HCT116 (cell line): ENCODE measurements at regions not wholly inside any gene's neighbourhood (a gene's known extent, or its start where the extent isn't known, plus 50 kb on each side); places are given as distances from the start of the nearest gene placed in this dataset.

Experiments used
- EZH2 ChIP-seq: fragments of 200-600 bp; sonication (generic); IDR thresholded peaks from 2 replicates; pipeline ENCODE4 v1.6.1; 2017; ENCODE audit warnings: antibody characterized with exemption, mixed run types
- POLR2A ChIP-seq: IDR thresholded peaks from 2 replicates; pipeline ENCODE4 v1.7.0; 2011; ENCODE audit warnings: borderline replicate concordance; ENCODE audit not compliant: insufficient read depth, insufficient read length; ENCODE audit errors: extremely low read depth
- POLR2AphosphoS5 ChIP-seq: IDR thresholded peaks from 2 replicates; pipeline ENCODE4 v1.6.1; 2011; ENCODE audit warnings: mild to moderate bottlenecking, low read depth, low read length, moderate library complexity
- SIN3A ChIP-seq: IDR thresholded peaks from 2 replicates; pipeline ENCODE4 v1.6.1; 2012; ENCODE audit warnings: low read depth
- SP1 ChIP-seq: IDR thresholded peaks from 2 replicates; pipeline ENCODE4 v1.6.1; 2012; ENCODE audit warnings: low read depth
- SRF ChIP-seq: IDR thresholded peaks from 2 replicates; pipeline ENCODE4 v1.6.1; 2012; ENCODE audit warnings: low read depth
- TF ChIP-seq, protein P1 (sequence below), 3 experiments: fragments of 200-600 bp in 1 of 3; sonication (generic) in 1 of 3; IDR thresholded peaks in 2 of 3; conservative IDR thresholded peaks in 1 of 3; 2 replicates each; pipeline ENCODE4 v1.5.1; 2012 to 2017; ENCODE audit warnings: low read depth in 2 of 3, low read length in 2 of 3, antibody characterized with exemption in 1 of 3, borderline replicate concordance in 1 of 3, control low read depth in 1 of 3, mild to moderate bottlenecking in 1 of 3, mixed read lengths in 1 of 3, mixed run types in 1 of 3, moderate library complexity in 1 of 3; ENCODE audit not compliant: insufficient read depth in 1 of 3
- TF ChIP-seq, protein P2 (sequence below): IDR thresholded peaks from 2 replicates; pipeline ENCODE4 v1.6.1; 2012
- TF ChIP-seq, protein P3 (sequence below): IDR thresholded peaks from 2 replicates; pipeline ENCODE4 v1.6.1; 2012; ENCODE audit warnings: low read depth

DNA sequence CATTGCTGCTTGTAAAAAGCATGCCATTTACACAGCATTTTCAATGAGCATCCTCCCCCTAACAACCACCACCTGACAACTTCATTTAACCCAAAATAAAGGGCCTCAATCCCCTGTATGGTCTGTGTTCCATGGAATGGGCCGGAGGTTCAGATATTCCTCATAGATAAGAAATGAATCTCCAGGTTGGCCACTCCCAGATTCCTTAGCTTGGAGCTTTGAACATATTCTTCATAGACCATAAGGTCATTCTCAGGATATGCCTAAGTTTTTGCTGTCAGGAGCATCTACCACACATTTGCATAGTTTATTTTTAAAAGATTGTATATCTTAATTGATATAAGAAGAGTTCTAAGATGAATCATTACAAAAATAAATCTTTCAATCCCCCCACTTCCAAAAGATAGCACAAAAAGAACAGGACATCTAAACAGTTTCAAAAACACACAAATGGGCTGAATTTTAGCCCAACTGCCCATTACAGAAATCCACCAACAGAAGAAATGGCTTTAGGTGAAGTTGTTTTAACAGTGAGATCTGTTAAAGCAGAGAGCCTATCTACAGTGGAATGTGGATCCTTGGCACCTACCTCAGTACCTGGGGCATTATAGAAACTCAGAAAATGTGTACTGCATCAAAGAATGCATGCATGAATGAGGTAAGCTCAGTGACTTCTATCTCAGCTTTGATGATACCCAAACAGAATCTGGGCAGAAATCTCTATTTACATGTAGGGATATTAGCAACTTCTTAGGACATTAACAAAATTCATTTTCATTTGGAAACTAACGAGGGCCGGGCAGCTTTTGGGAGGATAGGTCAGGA lies 179.8 kb downstream of the SEC61B start:
- TF ChIP-seq, protein P1, sequence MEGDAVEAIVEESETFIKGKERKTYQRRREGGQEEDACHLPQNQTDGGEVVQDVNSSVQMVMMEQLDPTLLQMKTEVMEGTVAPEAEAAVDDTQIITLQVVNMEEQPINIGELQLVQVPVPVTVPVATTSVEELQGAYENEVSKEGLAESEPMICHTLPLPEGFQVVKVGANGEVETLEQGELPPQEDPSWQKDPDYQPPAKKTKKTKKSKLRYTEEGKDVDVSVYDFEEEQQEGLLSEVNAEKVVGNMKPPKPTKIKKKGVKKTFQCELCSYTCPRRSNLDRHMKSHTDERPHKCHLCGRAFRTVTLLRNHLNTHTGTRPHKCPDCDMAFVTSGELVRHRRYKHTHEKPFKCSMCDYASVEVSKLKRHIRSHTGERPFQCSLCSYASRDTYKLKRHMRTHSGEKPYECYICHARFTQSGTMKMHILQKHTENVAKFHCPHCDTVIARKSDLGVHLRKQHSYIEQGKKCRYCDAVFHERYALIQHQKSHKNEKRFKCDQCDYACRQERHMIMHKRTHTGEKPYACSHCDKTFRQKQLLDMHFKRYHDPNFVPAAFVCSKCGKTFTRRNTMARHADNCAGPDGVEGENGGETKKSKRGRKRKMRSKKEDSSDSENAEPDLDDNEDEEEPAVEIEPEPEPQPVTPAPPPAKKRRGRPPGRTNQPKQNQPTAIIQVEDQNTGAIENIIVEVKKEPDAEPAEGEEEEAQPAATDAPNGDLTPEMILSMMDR (IDR thresholded peaks at IDR 0.05 in 2 of 3, conservative IDR thresholded peaks at IDR 0.05 in 1 of 3; ENCODE audit: borderline replicate concordance in 1 of 3, insufficient read depth in 1 of 3, low read depth in 2 of 3, low read length in 2 of 3), result no peak
- TF ChIP-seq SP1, result no peak
- TF ChIP-seq, protein P2, sequence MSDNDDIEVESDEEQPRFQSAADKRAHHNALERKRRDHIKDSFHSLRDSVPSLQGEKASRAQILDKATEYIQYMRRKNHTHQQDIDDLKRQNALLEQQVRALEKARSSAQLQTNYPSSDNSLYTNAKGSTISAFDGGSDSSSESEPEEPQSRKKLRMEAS, result no peak
- TF ChIP-seq POLR2AphosphoS5, result no peak
- no peak for TF ChIP-seq EZH2
- TF ChIP-seq POLR2A, result no peak
- TF ChIP-seq, protein P3, sequence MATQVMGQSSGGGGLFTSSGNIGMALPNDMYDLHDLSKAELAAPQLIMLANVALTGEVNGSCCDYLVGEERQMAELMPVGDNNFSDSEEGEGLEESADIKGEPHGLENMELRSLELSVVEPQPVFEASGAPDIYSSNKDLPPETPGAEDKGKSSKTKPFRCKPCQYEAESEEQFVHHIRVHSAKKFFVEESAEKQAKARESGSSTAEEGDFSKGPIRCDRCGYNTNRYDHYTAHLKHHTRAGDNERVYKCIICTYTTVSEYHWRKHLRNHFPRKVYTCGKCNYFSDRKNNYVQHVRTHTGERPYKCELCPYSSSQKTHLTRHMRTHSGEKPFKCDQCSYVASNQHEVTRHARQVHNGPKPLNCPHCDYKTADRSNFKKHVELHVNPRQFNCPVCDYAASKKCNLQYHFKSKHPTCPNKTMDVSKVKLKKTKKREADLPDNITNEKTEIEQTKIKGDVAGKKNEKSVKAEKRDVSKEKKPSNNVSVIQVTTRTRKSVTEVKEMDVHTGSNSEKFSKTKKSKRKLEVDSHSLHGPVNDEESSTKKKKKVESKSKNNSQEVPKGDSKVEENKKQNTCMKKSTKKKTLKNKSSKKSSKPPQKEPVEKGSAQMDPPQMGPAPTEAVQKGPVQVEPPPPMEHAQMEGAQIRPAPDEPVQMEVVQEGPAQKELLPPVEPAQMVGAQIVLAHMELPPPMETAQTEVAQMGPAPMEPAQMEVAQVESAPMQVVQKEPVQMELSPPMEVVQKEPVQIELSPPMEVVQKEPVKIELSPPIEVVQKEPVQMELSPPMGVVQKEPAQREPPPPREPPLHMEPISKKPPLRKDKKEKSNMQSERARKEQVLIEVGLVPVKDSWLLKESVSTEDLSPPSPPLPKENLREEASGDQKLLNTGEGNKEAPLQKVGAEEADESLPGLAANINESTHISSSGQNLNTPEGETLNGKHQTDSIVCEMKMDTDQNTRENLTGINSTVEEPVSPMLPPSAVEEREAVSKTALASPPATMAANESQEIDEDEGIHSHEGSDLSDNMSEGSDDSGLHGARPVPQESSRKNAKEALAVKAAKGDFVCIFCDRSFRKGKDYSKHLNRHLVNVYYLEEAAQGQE, result no peak
- TF ChIP-seq SRF, result no peak
- TF ChIP-seq SIN3A, result no peak
